Central memory CD8-positive, alpha-beta T cell (primary cell): ENCODE measurements at regions not wholly inside any gene's neighbourhood (a gene's known extent, or its start where the extent isn't known, plus 50 kb on each side); places are given as distances from the start of the nearest gene placed in this dataset.

Source experiments
- ATAC-seq: fragments of 150-1000 bp; cut with Tn5 transposase; replicated peaks from 2 replicates; pipeline ENCODE4 v1.10.0; 2022; ENCODE audit warnings: mild to moderate bottlenecking, moderate FRiP score, moderate number of reproducible peaks; ENCODE audit not compliant: poor library complexity, severe bottlenecking; ENCODE audit errors: extremely low read depth
- DNase-seq, 2 donors: peaks; one replicate each; pipeline ENCODE4 v3.0.0; 2021; ENCODE audit warnings: low spot score in 2 of 2
- H3K27ac Mint-ChIP-seq: one replicate; pipeline ENCODE4 v1.8.0; 2022; ENCODE audit warnings: low read depth, mild to moderate bottlenecking, moderate library complexity, mixed read lengths
- H3K27me3 Mint-ChIP-seq: one replicate; pipeline ENCODE4 v1.8.0; 2022; ENCODE audit warnings: mixed read lengths
- H3K36me3 Mint-ChIP-seq: one replicate; pipeline ENCODE4 v1.8.0; 2022; ENCODE audit warnings: mild to moderate bottlenecking, moderate library complexity, mixed read lengths; ENCODE audit not compliant: insufficient read depth
- H3K4me1 Mint-ChIP-seq: one replicate; pipeline ENCODE4 v1.8.0; 2022; ENCODE audit warnings: mixed read lengths
- H3K4me3 Mint-ChIP-seq: one replicate; pipeline ENCODE4 v1.8.0; 2022; ENCODE audit warnings: mild to moderate bottlenecking, moderate library complexity, mixed read lengths
- H3K9me3 Mint-ChIP-seq: one replicate; pipeline ENCODE4 v1.8.0; 2022; ENCODE audit warnings: mixed read lengths

DNA sequence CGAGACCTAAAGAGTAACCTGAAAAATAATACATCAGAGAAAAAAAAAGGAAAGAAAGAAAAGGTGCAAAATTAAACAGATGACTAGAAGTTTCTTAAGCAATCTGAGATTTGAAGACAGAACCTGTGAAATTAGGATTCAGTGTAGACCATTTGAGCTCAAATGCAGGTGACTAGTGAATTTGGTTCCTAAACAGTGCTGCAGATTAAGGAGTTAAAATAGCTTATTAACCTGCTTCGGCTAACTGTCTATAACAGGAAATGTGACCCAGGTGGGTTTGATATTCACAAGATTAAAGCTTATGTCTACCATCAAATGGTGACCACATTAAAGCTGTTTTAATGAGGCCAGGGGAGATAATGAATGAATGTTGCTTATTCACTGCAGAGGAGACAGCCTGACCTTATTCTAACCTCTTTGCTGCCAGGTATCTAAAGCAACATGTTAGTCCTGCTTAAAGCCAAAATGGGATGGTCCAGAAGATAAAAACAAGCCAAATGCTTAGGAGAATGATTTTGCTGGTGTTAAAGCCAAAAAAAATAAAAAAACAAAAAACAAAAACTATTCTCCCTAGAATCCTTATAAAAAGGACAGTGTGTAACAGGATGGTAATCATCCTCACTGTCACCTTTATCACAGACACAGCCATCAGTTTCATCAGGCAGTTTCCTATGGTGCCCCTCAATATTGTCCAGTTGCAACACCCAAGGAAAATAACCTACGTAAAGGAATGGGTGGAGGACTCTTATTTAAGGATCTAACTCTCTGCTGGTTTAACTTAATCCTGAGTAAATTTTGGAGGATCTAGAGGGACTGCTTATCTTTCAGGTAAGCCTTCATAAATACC is 769.0 kb upstream of the ZEB2 start:
- Mint-ChIP-seq H3K4me3 (no peak overlapping the region), H3K27ac (no peak overlapping the region), H3K9me3 (no peaks in the 10 kb centered on the region), H3K27me3 (peaks cover 20% of the 10 kb centered on the region), H3K4me1 (no peaks in the 10 kb centered on the region), H3K36me3 (no peaks in the 10 kb centered on the region)
- DNase-seq (no peak), ATAC-seq (no peak)

DNA sequence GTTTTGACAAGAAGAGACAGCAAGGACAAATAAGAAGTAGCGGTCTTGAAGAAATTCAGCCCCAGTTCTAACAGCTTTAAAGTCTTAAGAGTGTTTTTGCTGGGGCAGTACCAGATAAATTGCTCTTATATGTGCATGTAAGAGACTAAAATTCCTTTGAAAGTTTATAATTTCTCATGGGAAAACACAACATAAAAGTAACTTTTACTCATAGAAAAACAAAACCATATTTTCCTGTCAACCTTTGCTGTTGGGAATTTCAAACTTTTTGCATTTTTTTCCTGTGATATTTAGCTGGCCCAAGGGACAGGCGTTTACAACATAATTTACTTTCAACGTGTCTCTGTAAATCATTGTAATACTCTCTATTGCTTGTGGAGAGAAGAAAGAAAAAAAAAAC is 767.8 kb upstream of the ZEB2 start:
- Mint-ChIP-seq H3K9me3 (no peaks in the 10 kb centered on the region), H3K36me3 (no peaks in the 10 kb centered on the region), H3K27me3 (peaks cover 23% of the 10 kb centered on the region), H3K4me3 (no peak overlapping the region), H3K4me1 (no peaks in the 10 kb centered on the region), H3K27ac (no peak overlapping the region)
- ATAC-seq = no peak
- no peak for DNase-seq

DNA sequence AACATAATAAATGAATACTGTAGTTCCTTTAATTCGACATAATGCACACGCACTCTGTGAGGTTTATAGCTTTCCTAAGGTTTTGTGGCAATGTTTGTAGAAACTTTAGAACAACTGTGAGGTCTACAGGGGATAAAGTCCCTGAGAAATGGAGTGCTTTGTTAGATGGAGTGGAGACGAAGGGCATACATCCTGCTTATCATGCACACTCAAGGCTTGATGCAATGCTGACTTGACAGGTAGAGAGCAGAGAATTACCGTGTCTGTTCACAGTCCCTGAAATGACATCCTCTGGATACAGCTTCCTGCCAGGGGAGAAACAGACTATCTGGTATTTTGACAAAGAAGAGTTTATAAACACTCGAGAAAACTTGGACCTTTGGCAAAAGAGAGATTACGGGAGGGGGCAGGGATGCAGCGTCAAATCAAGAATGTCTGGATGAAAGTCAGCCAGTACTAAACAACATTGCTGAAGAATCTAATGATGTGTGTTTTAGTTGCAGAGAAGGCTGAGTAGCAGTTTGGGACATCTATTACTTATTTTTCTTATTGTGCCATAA is 766.9 kb upstream of the ZEB2 start:
- Mint-ChIP-seq H3K9me3 (no peaks in the 10 kb centered on the region), H3K27ac (no peak overlapping the region), H3K36me3 (no peaks in the 10 kb centered on the region), H3K4me3 (no peak overlapping the region), H3K4me1 (no peaks in the 10 kb centered on the region), H3K27me3 (peaks cover 31% of the 10 kb centered on the region)
- ATAC-seq (no peak), DNase-seq (no peak)

DNA sequence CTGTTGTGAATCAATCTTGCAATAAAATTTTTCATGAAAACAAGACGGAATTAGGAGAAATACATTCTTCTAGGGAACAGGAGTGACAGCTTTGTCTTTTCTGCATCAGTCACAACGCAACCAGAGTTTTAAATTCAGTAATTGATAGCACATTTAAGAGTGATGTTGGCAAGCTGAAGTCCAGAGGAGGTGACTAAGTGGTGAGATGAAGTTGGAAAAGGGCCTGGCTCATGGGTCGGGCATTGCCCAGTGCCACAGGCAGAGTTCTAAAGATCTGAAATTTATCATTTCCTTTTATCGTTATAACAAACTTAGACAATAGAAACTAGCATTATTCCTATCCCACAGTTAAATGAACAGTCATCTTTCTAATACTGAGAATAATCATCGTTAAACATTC is 764.6 kb upstream of the ZEB2 start:
- Mint-ChIP-seq H3K4me3 (no peak overlapping the region), H3K4me1 (no peaks in the 10 kb centered on the region), H3K36me3 (no peaks in the 10 kb centered on the region), H3K9me3 (no peaks in the 10 kb centered on the region), H3K27me3 (peaks cover 50% of the 10 kb centered on the region), H3K27ac (no peak overlapping the region)
- DNase-seq = no peak
- no peak for ATAC-seq

DNA sequence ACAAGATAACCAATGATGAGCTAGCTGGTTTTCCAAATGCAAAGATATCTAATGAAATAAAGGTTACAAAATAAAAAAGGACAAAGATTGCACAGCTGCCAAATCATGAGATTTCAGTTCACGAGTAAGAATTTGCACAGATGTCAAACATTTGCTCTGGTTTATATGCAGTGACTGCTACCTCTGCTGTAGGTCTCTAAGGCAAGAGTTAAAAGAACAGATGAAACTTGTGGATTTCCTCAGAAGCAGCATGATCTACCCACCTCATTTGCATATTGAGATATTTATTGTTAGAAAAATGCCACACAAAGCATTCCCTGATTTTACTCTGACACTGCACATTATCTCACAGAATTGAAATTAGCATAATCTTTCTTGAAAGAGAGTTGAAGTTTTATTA is 763.2 kb upstream of the ZEB2 start:
- H3K36me3 Mint-ChIP-seq = no peaks in the 10 kb centered on the region
- H3K4me1 Mint-ChIP-seq = no peaks in the 10 kb centered on the region
- no peak for DNase-seq
- H3K4me3 Mint-ChIP-seq = no peak overlapping the region
- peaks cover 50% of the 10 kb centered on the region for H3K27me3 Mint-ChIP-seq
- ATAC-seq = no peak
- H3K27ac Mint-ChIP-seq = no peak overlapping the region
- H3K9me3 Mint-ChIP-seq = no peaks in the 10 kb centered on the region

DNA sequence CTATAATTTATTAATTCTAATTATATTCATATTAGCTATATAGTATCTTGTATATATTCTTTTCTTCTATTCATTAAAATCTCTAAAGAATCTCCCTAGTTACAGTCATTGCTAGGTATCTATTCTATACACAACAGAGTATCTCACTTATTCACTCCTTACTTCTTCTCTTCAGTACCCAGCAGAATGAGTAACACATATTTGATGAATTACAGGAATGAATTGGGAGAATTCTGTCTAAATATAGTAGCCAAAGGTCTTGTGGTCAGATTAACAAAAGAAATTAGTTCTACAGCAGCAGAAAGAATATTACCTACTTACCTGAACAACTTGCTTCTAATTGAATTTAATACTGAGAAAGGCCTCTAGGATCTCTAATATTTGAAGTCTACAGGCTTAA is 758.0 kb upstream of the ZEB2 start:
- peaks cover under 1% of the 10 kb centered on the region for H3K9me3 Mint-ChIP-seq
- DNase-seq = no peak
- H3K27ac Mint-ChIP-seq = no peak overlapping the region
- H3K4me1 Mint-ChIP-seq = no peaks in the 10 kb centered on the region
- peaks cover 62% of the 10 kb centered on the region for H3K27me3 Mint-ChIP-seq
- H3K4me3 Mint-ChIP-seq = no peak overlapping the region
- no peak for ATAC-seq
- no peaks in the 10 kb centered on the region for H3K36me3 Mint-ChIP-seq

DNA sequence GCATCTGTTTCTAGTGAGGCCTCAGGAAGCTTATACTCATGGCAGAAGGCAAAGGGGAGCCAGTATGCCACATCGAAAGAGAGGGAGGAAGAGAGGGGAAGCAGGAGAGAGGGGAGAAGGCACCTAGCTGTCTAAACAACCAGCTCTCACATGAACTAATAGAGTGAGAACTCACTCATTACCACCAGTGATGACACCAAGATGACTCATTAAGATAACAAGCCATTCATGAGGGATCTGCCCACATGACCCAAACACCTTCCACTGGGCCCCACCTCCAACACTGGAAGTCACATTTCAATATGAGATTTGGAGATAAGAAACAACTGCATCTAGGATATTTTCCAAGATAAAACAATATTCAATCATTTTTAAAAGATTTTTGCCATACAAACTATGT is 753.9 kb upstream of the ZEB2 start:
- no peak for DNase-seq
- Mint-ChIP-seq H3K4me3 (no peak overlapping the region), H3K9me3 (peaks cover 8% of the 10 kb centered on the region), H3K4me1 (no peaks in the 10 kb centered on the region), H3K27me3 (peaks cover 33% of the 10 kb centered on the region), H3K36me3 (no peaks in the 10 kb centered on the region), H3K27ac (no peak overlapping the region)
- no peak for ATAC-seq

DNA sequence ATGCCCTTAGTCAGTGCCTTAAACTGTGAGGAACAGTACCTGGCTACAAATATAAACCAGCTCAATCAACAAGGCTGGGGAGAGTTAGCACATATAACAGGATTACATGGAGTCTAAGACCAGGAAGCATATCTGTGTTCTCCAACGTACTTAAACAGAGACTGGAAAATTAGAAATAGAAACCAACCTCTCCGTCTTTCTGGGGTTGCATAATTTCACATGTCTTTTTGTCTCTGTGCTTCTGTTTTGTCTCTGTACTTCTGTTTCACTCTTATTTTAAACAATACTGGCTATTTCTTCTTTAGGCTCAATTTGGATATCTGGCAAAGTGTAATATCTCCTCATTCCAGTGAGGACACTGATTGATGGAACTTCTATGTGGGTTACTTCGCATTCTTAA is 749.0 kb upstream of the ZEB2 start:
- Mint-ChIP-seq H3K9me3 (peaks cover 8% of the 10 kb centered on the region), H3K27me3 (peaks cover 17% of the 10 kb centered on the region), H3K27ac (no peak overlapping the region), H3K36me3 (no peaks in the 10 kb centered on the region), H3K4me3 (no peak overlapping the region), H3K4me1 (no peaks in the 10 kb centered on the region)
- DNase-seq (no peak), ATAC-seq (no peak)

DNA sequence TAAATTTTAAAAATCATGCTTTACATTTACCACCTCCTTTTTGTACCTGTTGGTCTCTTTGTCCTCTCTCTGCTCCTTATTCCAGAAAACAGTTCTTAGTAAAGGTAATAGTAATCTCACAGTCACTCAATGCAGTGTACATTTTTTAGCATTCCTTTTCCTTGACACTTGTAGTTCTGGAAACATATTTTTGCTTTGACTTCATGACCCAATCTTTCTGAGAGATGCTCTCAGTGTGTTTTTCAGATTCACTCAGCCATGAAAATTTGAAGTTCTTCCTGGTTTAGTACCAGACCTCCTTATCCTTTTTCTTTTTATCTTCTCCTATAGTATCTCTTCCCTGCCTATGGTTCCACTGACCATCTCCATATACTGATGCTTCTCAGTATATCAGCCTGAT is 747.5 kb upstream of the ZEB2 start:
- H3K9me3 Mint-ChIP-seq = peaks cover 2% of the 10 kb centered on the region
- no peaks in the 10 kb centered on the region for H3K4me1 Mint-ChIP-seq
- no peak for DNase-seq
- H3K27ac Mint-ChIP-seq = no peak overlapping the region
- ATAC-seq = no peak
- peaks cover 10% of the 10 kb centered on the region for H3K27me3 Mint-ChIP-seq
- H3K4me3 Mint-ChIP-seq = no peak overlapping the region
- H3K36me3 Mint-ChIP-seq = no peaks in the 10 kb centered on the region

DNA sequence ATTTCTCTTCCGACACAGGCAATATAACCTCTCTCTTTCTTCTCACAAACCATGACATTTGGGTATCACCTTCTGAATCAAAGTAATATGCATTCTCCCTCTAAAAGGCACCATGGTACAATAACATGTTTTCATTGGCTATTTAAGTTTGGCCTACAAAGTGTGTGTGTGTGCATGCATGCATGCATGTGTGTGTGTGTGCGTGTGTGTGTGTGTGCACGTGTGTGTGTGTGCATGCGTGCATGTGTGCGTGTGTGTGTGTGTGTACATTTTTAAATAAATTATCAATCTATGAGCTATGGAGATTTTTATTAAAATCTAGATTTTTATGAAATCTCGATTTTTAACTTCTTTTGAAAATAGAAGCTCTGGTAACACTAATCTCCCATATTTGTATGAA is 745.3 kb upstream of the ZEB2 start:
- Mint-ChIP-seq H3K9me3 (no peaks in the 10 kb centered on the region), H3K36me3 (no peaks in the 10 kb centered on the region), H3K27me3 (peaks cover 10% of the 10 kb centered on the region), H3K4me1 (no peaks in the 10 kb centered on the region), H3K27ac (no peak overlapping the region), H3K4me3 (no peak overlapping the region)
- no peak for ATAC-seq
- DNase-seq = no peak

DNA sequence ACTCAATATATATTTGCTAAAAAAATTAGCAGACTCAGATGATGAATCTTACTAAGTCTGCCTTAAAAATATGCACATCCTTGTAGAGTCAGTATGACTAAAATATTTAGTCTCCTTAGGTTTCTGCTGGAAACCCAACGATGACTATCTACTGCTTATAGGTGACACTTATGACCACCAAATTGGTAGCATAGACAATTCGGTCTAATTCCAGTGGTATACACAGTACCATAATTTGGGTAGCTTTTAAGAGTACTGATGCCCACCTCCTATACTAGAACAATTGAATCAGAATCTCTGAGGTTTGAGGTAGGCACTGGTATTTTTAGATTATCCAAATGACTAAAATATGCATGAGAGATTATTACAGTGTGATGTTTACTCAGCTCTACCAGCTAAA is 740.8 kb upstream of the ZEB2 start:
- Mint-ChIP-seq H3K27me3 (peaks cover 20% of the 10 kb centered on the region), H3K27ac (no peak overlapping the region), H3K36me3 (no peaks in the 10 kb centered on the region), H3K9me3 (no peaks in the 10 kb centered on the region), H3K4me1 (peaks cover 13% of the 10 kb centered on the region), H3K4me3 (no peak overlapping the region)
- ATAC-seq = no peak
- DNase-seq = no peak

DNA sequence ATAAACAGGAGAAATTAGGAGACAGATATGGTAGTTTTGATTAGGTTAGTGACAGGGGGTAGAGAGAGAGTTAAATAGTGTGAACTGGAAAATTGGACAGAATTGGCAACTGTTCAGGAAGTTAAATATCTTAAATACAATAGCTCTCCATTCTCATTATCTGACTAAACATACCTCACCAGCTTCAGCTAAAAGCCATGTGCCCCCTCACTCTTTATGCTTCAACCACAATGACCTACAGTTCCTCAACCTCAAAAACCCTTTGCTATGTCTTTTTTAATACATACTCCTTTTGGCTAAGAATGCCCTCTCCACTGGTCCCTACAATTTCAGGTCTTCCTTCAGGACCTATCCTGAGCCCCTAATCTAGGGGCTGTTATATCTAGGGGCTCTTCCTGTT is 740.2 kb upstream of the ZEB2 start:
- DNase-seq = no peak
- Mint-ChIP-seq H3K27ac (no peak overlapping the region), H3K36me3 (no peaks in the 10 kb centered on the region), H3K27me3 (peaks cover 20% of the 10 kb centered on the region), H3K4me3 (no peak overlapping the region), H3K4me1 (peaks cover 13% of the 10 kb centered on the region), H3K9me3 (no peaks in the 10 kb centered on the region)
- ATAC-seq = no peak

DNA sequence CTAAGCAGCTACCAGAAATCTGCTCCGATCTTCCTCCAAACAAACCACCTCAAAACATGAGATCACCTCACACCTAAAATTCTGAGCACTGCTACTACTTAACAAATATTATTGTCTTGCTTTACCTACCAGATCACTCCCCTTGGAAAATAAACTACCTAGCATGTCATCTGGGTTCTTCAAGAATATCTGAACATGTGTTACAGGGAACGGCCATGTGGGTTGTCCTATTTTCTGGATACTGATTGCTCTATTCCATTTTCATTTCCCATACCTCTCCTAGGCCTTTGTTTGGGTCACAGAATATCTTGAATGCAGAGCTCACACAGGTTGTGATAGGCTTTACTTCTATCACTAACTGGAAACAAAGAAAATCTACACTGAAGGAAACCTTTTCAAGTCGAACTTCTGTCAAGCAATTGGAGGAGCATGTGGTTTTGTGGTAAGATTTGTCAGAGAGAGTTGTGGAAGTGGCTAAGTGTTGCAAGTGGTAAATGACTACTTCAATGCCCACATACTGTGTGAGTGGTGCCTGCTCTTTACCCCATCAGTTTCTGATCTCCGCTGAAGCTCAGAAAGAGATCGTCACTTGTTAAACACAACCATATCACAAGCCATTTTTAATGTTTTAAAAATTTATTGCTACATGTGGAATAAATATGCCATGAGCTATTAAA is 739.1 kb upstream of the ZEB2 start:
- no peak overlapping the region for H3K27ac Mint-ChIP-seq

More for the DNA sequence above, 739.1 kb upstream of the ZEB2 start:
- Mint-ChIP-seq H3K36me3 (no peaks in the 10 kb centered on the region), H3K4me1 (peaks cover 13% of the 10 kb centered on the region), H3K4me3 (no peak overlapping the region), H3K9me3 (no peaks in the 10 kb centered on the region), H3K27me3 (peaks cover 12% of the 10 kb centered on the region)
- DNase-seq (peak in 1 of 2 donors; percentile 9), ATAC-seq (peak; percentile 90)
